PC-9 (cell line): ENCODE measurements at regions not wholly inside any gene's neighbourhood (a gene's known extent, or its start where the extent isn't known, plus 50 kb on each side); places are given as distances from the start of the nearest gene placed in this dataset.
"Not testable (repeated sequence)": the region's sequence is repeated elsewhere in the genome, so short reads cannot be mapped to it uniquely, and the experiment has no call there.

ENCODE experiments used
- BruUV-seq: library from RNA; stranded (reverse); fragments of 400-500 nt; replicated peaks from 2 replicates; lab custom pipeline; 2021; lab: Mats Ljungman, UMichigan
- CTCF ChIA-PET: fragments of 300-600 bp; sonication (Branson Sonifier 250); formaldehyde crosslinking; loops from one replicate; lab custom pipeline; 2022; ENCODE audit warnings: antibody characterized with exemption; lab: Charles Lee
- POLR2A ChIA-PET: fragments of 300-600 bp; sonication (Branson Sonifier 250); formaldehyde crosslinking; loops from one replicate; lab custom pipeline; 2022; ENCODE audit warnings: antibody characterized with exemption; ENCODE audit not compliant: unreplicated experiment; lab: Charles Lee
- DNase-seq, 2 experiments: peaks; one replicate each; pipeline versions ENCODE4 v3.0.0 to v3.0.0-alpha.2; 2015 to 2022; ENCODE audit warnings: mixed read lengths in 1 of 2
- H2AFZ ChIP-seq: fragments of 200-600 bp; sonication (generic); 2 replicates; pipeline ENCODE4 v1.8.1; 2017; ENCODE audit warnings: antibody characterized with exemption
- H3F3A ChIP-seq: fragments of 200-600 bp; sonication (generic); 2 replicates; pipeline ENCODE4 v1.8.1; 2017; ENCODE audit warnings: antibody characterized with exemption, mild to moderate bottlenecking, low read depth; ENCODE audit not compliant: insufficient read depth
- H3K27ac ChIP-seq: fragments of 200-600 bp; sonication (generic); 2 replicates; pipeline ENCODE4 v1.6.1; 2016; ENCODE audit warnings: mixed run types
- H3K27me3 ChIP-seq: fragments of 200-600 bp; sonication (generic); 2 replicates; pipeline ENCODE4 v1.6.1; 2016; ENCODE audit warnings: low read depth, mixed run types; ENCODE audit not compliant: insufficient read depth
- H3K36me3 ChIP-seq: fragments of 200-600 bp; sonication (generic); 2 replicates; pipeline ENCODE4 v1.6.1; 2016; ENCODE audit warnings: low read depth, mixed run types
- H3K4me1 ChIP-seq: fragments of 200-600 bp; sonication (generic); replicated peaks from 2 replicates; pipeline ENCODE4 v1.6.1; 2016; ENCODE audit warnings: mixed run types; ENCODE audit not compliant: insufficient read depth
- H3K4me2 ChIP-seq: fragments of 200-600 bp; sonication (generic); 2 replicates; pipeline ENCODE4 v1.6.1; 2017; ENCODE audit warnings: mixed run types
- H3K4me3 ChIP-seq: fragments of 200-600 bp; sonication (generic); 2 replicates; pipeline ENCODE4 v1.6.1; 2016; ENCODE audit warnings: mixed run types
- H3K79me2 ChIP-seq: fragments of 200-600 bp; sonication (generic); 2 replicates; pipeline ENCODE4 v1.6.1; 2017; ENCODE audit warnings: low read depth, mixed run types
- H3K9me2 ChIP-seq: fragments of 200-600 bp; sonication (generic); 2 replicates; pipeline ENCODE4 v1.8.1; 2017; ENCODE audit warnings: mild to moderate bottlenecking; ENCODE audit not compliant: insufficient read depth
- H3K9me3 ChIP-seq: fragments of 200-600 bp; sonication (generic); 2 replicates; pipeline ENCODE4 v1.8.1; 2016; ENCODE audit warnings: low read depth; ENCODE audit not compliant: insufficient read depth
- H4K20me1 ChIP-seq: fragments of 200-600 bp; sonication (generic); 2 replicates; pipeline ENCODE4 v1.8.1; 2017; ENCODE audit not compliant: insufficient read depth
- CTCF ChIP-seq: fragments of 200-600 bp; sonication (generic); conservative IDR thresholded peaks from 2 replicates; pipeline ENCODE4 v1.6.1; 2017; ENCODE audit warnings: mixed run types, antibody characterized with exemption, mild to moderate bottlenecking, moderate library complexity
- EZH2 ChIP-seq: fragments of 200-600 bp; sonication (generic); IDR thresholded peaks from 2 replicates; pipeline ENCODE4 v1.8.0; 2017; ENCODE audit warnings: antibody characterized with exemption, low read depth
- intact Hi-C: fragments of 100-400 bp; cut with micrococcal nuclease; formaldehyde crosslinking; loops from one replicate; pipeline ENCODE4 v1.10.0; 2022; ENCODE audit not compliant: unreplicated experiment

GRCh38 chr2:224173210-224173609 lies 134.1 kb upstream of the SERPINE2 start:
- H3K9me3 ChIP-seq, result no peaks in the 10 kb centered on the region
- DNase-seq, result no peak
- no peaks in the 10 kb centered on the region for H3K9me2 ChIP-seq
- CTCF ChIA-PET, result no interaction called here
- no peaks in the 10 kb centered on the region for H3K27me3 ChIP-seq
- no peak overlapping the region for H3K4me3 ChIP-seq
- H2AFZ ChIP-seq, result no peak overlapping the region
- no TSS peak for BruUV-seq
- POLR2A ChIA-PET, result no interaction called here
- no peak for TF ChIP-seq CTCF
- no peak for TF ChIP-seq EZH2
- no peaks in the 10 kb centered on the region for H3K4me1 ChIP-seq
- intact Hi-C loops, result no loop called here
- H3F3A ChIP-seq, result no peaks in the 10 kb centered on the region
- no peak overlapping the region for H3K4me2 ChIP-seq
- H4K20me1 ChIP-seq, result no peaks in the 10 kb centered on the region
- no peaks in the 10 kb centered on the region for H3K79me2 ChIP-seq
- no peak overlapping the region for H3K27ac ChIP-seq
- no peaks in the 10 kb centered on the region for H3K36me3 ChIP-seq

GRCh38 chr2:224171226-224171625 lies 132.1 kb upstream of the SERPINE2 start:
- no peak overlapping the region for H3K4me2 ChIP-seq
- no peak overlapping the region for H3K27ac ChIP-seq
- H3K9me2 ChIP-seq, result no peaks in the 10 kb centered on the region
- ChIA-PET POLR2A (no interaction called here), CTCF (no interaction called here)
- H3K4me3 ChIP-seq, result no peak overlapping the region
- H3K27me3 ChIP-seq, result no peaks in the 10 kb centered on the region
- no peaks in the 10 kb centered on the region for H4K20me1 ChIP-seq
- H3K79me2 ChIP-seq, result no peaks in the 10 kb centered on the region
- no peak overlapping the region for H2AFZ ChIP-seq
- no peaks in the 10 kb centered on the region for H3K9me3 ChIP-seq
- no peaks in the 10 kb centered on the region for H3K36me3 ChIP-seq
- no peaks in the 10 kb centered on the region for H3F3A ChIP-seq
- intact Hi-C loops, result no loop called here
- BruUV-seq, result no TSS peak
- no peaks in the 10 kb centered on the region for H3K4me1 ChIP-seq
- TF ChIP-seq CTCF (no peak), EZH2 (no peak)
- DNase-seq, result no peak

- H3K4me3 ChIP-seq, result no peak overlapping the region
- H3K27ac ChIP-seq, result no peak overlapping the region
- no peak for TF ChIP-seq EZH2
- H3K36me3 ChIP-seq, result no peaks in the 10 kb centered on the region
- H4K20me1 ChIP-seq, result no peaks in the 10 kb centered on the region
- no peaks in the 10 kb centered on the region for H3K27me3 ChIP-seq
- ChIA-PET POLR2A (no interaction called here), CTCF (no interaction called here)
- H3K4me1 ChIP-seq, result no peaks in the 10 kb centered on the region
- H3K4me2 ChIP-seq, result no peak overlapping the region
- DNase-seq, result no peak
- H3K9me3 ChIP-seq, result no peaks in the 10 kb centered on the region
- H3K9me2 ChIP-seq, result no peaks in the 10 kb centered on the region
- BruUV-seq, result no TSS peak
- intact Hi-C loops, result no loop called here
- no peaks in the 10 kb centered on the region for H3F3A ChIP-seq
- no peak overlapping the region for H2AFZ ChIP-seq
- H3K79me2 ChIP-seq, result no peaks in the 10 kb centered on the region
Measured at GRCh38 chr2:224169847-224170246, 130.8 kb upstream of the SERPINE2 start.

- H3K4me1 ChIP-seq, result peaks cover 11% of the 10 kb centered on the region
- H3K4me3 ChIP-seq, H4K20me1 ChIP-seq, CTCF ChIA-PET, H3K27me3 ChIP-seq, H3K27ac ChIP-seq, H3K9me2 ChIP-seq, H3K36me3 ChIP-seq, H3K9me3 ChIP-seq, DNase-seq, H2AFZ ChIP-seq, H3K79me2 ChIP-seq, POLR2A ChIA-PET, H3F3A ChIP-seq, intact Hi-C loops, BruUV-seq, H3K4me2 ChIP-seq: not testable (repeated sequence)
Measured at GRCh38 chr2:224167781-224168180, 128.7 kb upstream of the SERPINE2 start.
